NCI-H226 (cell line): ENCODE measurements at regions not wholly inside any gene's neighbourhood (a gene's known extent, or its start where the extent isn't known, plus 50 kb on each side); places are given as distances from the start of the nearest gene placed in this dataset.

Experiments used
- DNase-seq: peaks from one replicate; pipeline ENCODE4 v3.0.0-alpha.2; 2015

- no peak for DNase-seq
Observed at GRCh38 chr10:117721873-117722272, 179.3 kb downstream of the EMX2 start.

- no peak for DNase-seq
Observed at GRCh38 chr10:117723343-117723742, 180.8 kb downstream of the EMX2 start.

GRCh38 chr10:117725993-117726392 lies 183.4 kb downstream of the EMX2 start:
- no peak for DNase-seq

- no peak for DNase-seq
Observed at GRCh38 chr10:117726596-117727295, 184.2 kb downstream of the EMX2 start.

GRCh38 chr10:117727421-117727820 lies 184.9 kb downstream of the EMX2 start:
- DNase-seq = no peak

GRCh38 chr10:117728087-117728486 lies 185.5 kb downstream of the EMX2 start:
- no peak for DNase-seq

GRCh38 chr10:117729156-117729555 lies 186.6 kb downstream of the EMX2 start:
- no peak for DNase-seq

GRCh38 chr10:117731121-117731791 lies 188.7 kb downstream of the EMX2 start:
- DNase-seq = no peak

GRCh38 chr10:117734731-117735405 lies 192.3 kb downstream of the EMX2 start:
- no peak for DNase-seq

GRCh38 chr10:117736655-117737054 lies 194.1 kb downstream of the EMX2 start:
- no peak for DNase-seq

GRCh38 chr10:117740088-117740487 lies 197.5 kb downstream of the EMX2 start:
- DNase-seq = no peak

GRCh38 chr10:117740691-117741222 lies 198.2 kb downstream of the EMX2 start:
- no peak for DNase-seq

- DNase-seq = no peak
Observed at GRCh38 chr10:117741524-117741923, 199.0 kb downstream of the EMX2 start.

GRCh38 chr10:117743509-117743908 lies 201.0 kb downstream of the EMX2 start:
- no peak for DNase-seq

- DNase-seq = no peak
Observed at GRCh38 chr10:117745301-117745700, 202.8 kb downstream of the EMX2 start.

GRCh38 chr10:117746541-117747448 lies 204.2 kb downstream of the EMX2 start:
- no peak for DNase-seq

- DNase-seq = no peak
Observed at GRCh38 chr10:117747636-117748035, 205.1 kb downstream of the EMX2 start.

- DNase-seq = no peak
Observed at GRCh38 chr10:117748058-117748457, 205.5 kb downstream of the EMX2 start.

- DNase-seq = no peak
Observed at GRCh38 chr10:117750616-117751015, 208.1 kb downstream of the EMX2 start.

GRCh38 chr10:117751259-117751658 lies 208.7 kb downstream of the EMX2 start:
- no peak for DNase-seq

GRCh38 chr10:117752103-117752502 lies 209.6 kb downstream of the EMX2 start:
- no peak for DNase-seq

- no peak for DNase-seq
Observed at GRCh38 chr10:117754770-117755658, 212.5 kb downstream of the EMX2 start.
